ENCODE measurements at regions not wholly inside any gene's neighbourhood (a gene's known extent, or its start where the extent isn't known, plus 50 kb on each side); places are given as distances from the start of the nearest gene placed in this dataset.

- TF ChIP-seq CTCF (IDR thresholded peaks at IDR 0.05), result no peak
- TF ChIP-seq POLR2A (IDR thresholded peaks at IDR 0.05), result no peak
Observed at GRCh38 chr18:48476550-48476917, 62.3 kb upstream of the CTIF start.

All from thyroid gland (tissue), 4 donors.